ENCODE measurements at regions not wholly inside any gene's neighbourhood (a gene's known extent, or its start where the extent isn't known, plus 50 kb on each side); places are given as distances from the start of the nearest gene placed in this dataset.

DNA sequence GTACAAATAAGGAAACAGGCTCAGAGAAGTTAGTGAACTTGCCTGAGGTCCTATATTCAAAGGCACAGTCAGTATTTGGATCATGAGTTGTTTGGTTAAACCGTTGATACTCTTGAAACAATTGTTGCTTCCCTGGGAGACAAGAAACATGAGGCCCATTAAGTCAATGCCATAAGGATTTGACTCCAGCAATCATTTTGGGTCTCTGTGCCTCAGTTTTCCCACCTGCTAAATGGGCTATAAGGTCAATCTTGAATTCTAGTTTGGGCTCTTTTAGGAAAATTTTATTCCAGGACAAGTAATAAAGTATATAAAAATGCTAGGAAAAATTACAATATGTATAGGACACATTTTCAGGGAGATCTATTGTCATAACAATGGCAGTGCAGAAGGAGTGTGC, 202.1 kb downstream of the TMEM26 start:
- no peak overlapping the region for H3K4me2 ChIP-seq (ENCODE audit: low read length)
- ChIA-PET POLR2A (ENCODE audit: unreplicated experiment) (no interaction called here), CTCF (no interaction called here)
- intact Hi-C loops (cut with micrococcal nuclease): no loop called here
- no peak overlapping the region for H3K4me3 ChIP-seq (ENCODE audit: low read length)
- H3K9ac ChIP-seq (ENCODE audit: low read length): no peak overlapping the region
- no peaks in the 10 kb centered on the region for H3K9me3 ChIP-seq (ENCODE audit: low read length)
- no peak for DNase-seq
- no peak overlapping the region for H3K27ac ChIP-seq (ENCODE audit: low read length)
- H3K4me1 ChIP-seq (ENCODE audit: insufficient read depth, low read length): no peaks in the 10 kb centered on the region
- H3K27me3 ChIP-seq (ENCODE audit: low read length): 0 out of 2 replicates have a peak, but pooled peaks cover 4% of the 10 kb centered on the region
- TF ChIP-seq EZH2phosphoT487 (IDR thresholded peaks at IDR 0.05; ENCODE audit: borderline replicate concordance, low read length): no peak
- TF ChIP-seq, protein P1, sequence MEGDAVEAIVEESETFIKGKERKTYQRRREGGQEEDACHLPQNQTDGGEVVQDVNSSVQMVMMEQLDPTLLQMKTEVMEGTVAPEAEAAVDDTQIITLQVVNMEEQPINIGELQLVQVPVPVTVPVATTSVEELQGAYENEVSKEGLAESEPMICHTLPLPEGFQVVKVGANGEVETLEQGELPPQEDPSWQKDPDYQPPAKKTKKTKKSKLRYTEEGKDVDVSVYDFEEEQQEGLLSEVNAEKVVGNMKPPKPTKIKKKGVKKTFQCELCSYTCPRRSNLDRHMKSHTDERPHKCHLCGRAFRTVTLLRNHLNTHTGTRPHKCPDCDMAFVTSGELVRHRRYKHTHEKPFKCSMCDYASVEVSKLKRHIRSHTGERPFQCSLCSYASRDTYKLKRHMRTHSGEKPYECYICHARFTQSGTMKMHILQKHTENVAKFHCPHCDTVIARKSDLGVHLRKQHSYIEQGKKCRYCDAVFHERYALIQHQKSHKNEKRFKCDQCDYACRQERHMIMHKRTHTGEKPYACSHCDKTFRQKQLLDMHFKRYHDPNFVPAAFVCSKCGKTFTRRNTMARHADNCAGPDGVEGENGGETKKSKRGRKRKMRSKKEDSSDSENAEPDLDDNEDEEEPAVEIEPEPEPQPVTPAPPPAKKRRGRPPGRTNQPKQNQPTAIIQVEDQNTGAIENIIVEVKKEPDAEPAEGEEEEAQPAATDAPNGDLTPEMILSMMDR (conservative IDR thresholded peaks at IDR 0.05; ENCODE audit: low read depth, low read length): no peak
- no peak for TF ChIP-seq EZH2 (IDR thresholded peaks at IDR 0.05; ENCODE audit: low read length, unreplicated experiment)
- BruUV-seq (replicated peaks): no TSS peak
- H3K9me2 ChIP-seq (replicated peaks; ENCODE audit: low read length): no peaks in the 10 kb centered on the region
- no peaks in the 10 kb centered on the region for H3K36me3 ChIP-seq (ENCODE audit: low read depth, low read length)
- no peaks in the 10 kb centered on the region for H3F3A ChIP-seq (ENCODE audit: low read length, unreplicated experiment)
- H2AFZ ChIP-seq (ENCODE audit: low read length): no peak overlapping the region
- no peak for ATAC-seq
- H3K79me2 ChIP-seq (ENCODE audit: low read length): no peaks in the 10 kb centered on the region
- no peaks in the 10 kb centered on the region for H4K20me1 ChIP-seq (ENCODE audit: low read length)

DNA sequence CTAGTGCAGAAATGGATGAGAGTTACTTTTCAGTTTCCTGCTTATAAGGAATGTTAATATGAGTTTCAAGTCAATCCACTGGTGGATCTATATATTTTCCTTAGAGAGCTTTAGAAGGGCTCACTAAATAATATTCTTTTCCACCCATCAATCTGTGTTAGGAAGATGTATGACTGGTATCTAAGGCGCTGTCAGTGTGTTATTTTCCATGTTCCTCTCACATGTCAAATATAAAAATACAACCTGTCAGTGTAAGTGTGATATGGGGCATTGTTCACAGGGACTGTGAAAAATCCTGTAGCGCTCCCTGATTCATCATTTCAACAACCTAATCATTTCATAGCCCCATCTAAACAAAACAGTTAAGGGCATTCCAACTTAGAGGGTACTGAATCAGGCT, 203.1 kb downstream of the TMEM26 start:
- no peaks in the 10 kb centered on the region for H4K20me1 ChIP-seq (ENCODE audit: low read length)
- 0 out of 2 replicates have a peak, but pooled peaks cover 4% of the 10 kb centered on the region for H3K27me3 ChIP-seq (ENCODE audit: low read length)
- no peak overlapping the region for H2AFZ ChIP-seq (ENCODE audit: low read length)
- POLR2A ChIA-PET (ENCODE audit: unreplicated experiment): no interaction called here
- intact Hi-C loops (cut with micrococcal nuclease): no loop called here
- no peak for DNase-seq
- ATAC-seq: no peak
- H3K36me3 ChIP-seq (ENCODE audit: low read depth, low read length): no peaks in the 10 kb centered on the region
- H3K27ac ChIP-seq (ENCODE audit: low read length): no peak overlapping the region
- H3K4me1 ChIP-seq (ENCODE audit: insufficient read depth, low read length): no peaks in the 10 kb centered on the region
- H3K4me3 ChIP-seq (ENCODE audit: low read length): no peak overlapping the region
- no peaks in the 10 kb centered on the region; the same call in 1 of the 2 replicates for H3K9me2 ChIP-seq (replicated peaks; ENCODE audit: low read length)
- no peak for TF ChIP-seq EZH2 (IDR thresholded peaks at IDR 0.05; ENCODE audit: low read length, unreplicated experiment)
- TF ChIP-seq, protein P1 (conservative IDR thresholded peaks at IDR 0.05; ENCODE audit: low read depth, low read length): no peak
- TF ChIP-seq EZH2phosphoT487 (IDR thresholded peaks at IDR 0.05; ENCODE audit: borderline replicate concordance, low read length): no peak
- CTCF ChIA-PET: no interaction called here
- no peaks in the 10 kb centered on the region for H3K79me2 ChIP-seq (ENCODE audit: low read length)
- no peaks in the 10 kb centered on the region for H3K9me3 ChIP-seq (ENCODE audit: low read length)
- no peak overlapping the region for H3K9ac ChIP-seq (ENCODE audit: low read length)
- no peaks in the 10 kb centered on the region for H3F3A ChIP-seq (ENCODE audit: low read length, unreplicated experiment)
- BruUV-seq (replicated peaks): no TSS peak
- no peak overlapping the region for H3K4me2 ChIP-seq (ENCODE audit: low read length)

- no TSS peak for BruUV-seq (replicated peaks)
- Histone ChIP-seq H3F3A (ENCODE audit: low read length, unreplicated experiment) (no peaks in the 10 kb centered on the region), H3K9me3 (ENCODE audit: low read length) (no peaks in the 10 kb centered on the region), H3K4me1 (ENCODE audit: insufficient read depth, low read length) (no peaks in the 10 kb centered on the region), H3K27ac (ENCODE audit: low read length) (no peak overlapping the region), H2AFZ (ENCODE audit: low read length) (no peak overlapping the region), H3K9ac (ENCODE audit: low read length) (no peak overlapping the region), H3K36me3 (ENCODE audit: low read depth, low read length) (no peaks in the 10 kb centered on the region), H3K4me3 (ENCODE audit: low read length) (no peak overlapping the region), H3K27me3 (ENCODE audit: low read length) (0 out of 2 replicates have a peak, but pooled peaks cover 4% of the 10 kb centered on the region), H3K4me2 (ENCODE audit: low read length) (no peak overlapping the region), H4K20me1 (ENCODE audit: low read length) (no peaks in the 10 kb centered on the region), H3K9me2 (replicated peaks; ENCODE audit: low read length) (peaks cover 4% of the 10 kb centered on the region; the same call in 1 of the 2 replicates), H3K79me2 (ENCODE audit: low read length) (no peaks in the 10 kb centered on the region)
- CTCF ChIA-PET: no interaction called here
- no peak for TF ChIP-seq EZH2 (IDR thresholded peaks at IDR 0.05; ENCODE audit: low read length, unreplicated experiment)
- no peak for TF ChIP-seq EZH2phosphoT487 (IDR thresholded peaks at IDR 0.05; ENCODE audit: borderline replicate concordance, low read length)
- TF ChIP-seq, protein P1 (conservative IDR thresholded peaks at IDR 0.05; ENCODE audit: low read depth, low read length): no peak
- DNase-seq: no peak
- ATAC-seq: no peak
- POLR2A ChIA-PET (ENCODE audit: unreplicated experiment): no interaction called here
- intact Hi-C loops (cut with micrococcal nuclease): no loop called here
Observed at GRCh38 chr10:61248013-61248412, 205.2 kb downstream of the TMEM26 start.
